ENCODE measurements at regions not wholly inside any gene's neighbourhood (a gene's known extent, or its start where the extent isn't known, plus 50 kb on each side); places are given as distances from the start of the nearest gene placed in this dataset.

GRCh38 chr10:81192221-81192788 is 654.6 kb downstream of the SH2D4B start:
- TF ChIP-seq FOXP2 (optimal IDR thresholded peaks at IDR 0.05; ENCODE audit: borderline replicate concordance, extremely low read depth, extremely low read length, insufficient read depth) (no peak), POLR2AphosphoS5 (IDR thresholded peaks at IDR 0.05; ENCODE audit: low read depth, low read length) (no peak), REST (IDR thresholded peaks at IDR 0.05; ENCODE audit: insufficient read depth in 1 of 2, low read depth in 2 of 2, low read length in 2 of 2) (no peak), TAF1 (IDR thresholded peaks at IDR 0.05; ENCODE audit: borderline replicate concordance, insufficient read depth, low read length) (no peak)

All from PFSK-1 (cell line).